ENCODE measurements at regions not wholly inside any gene's neighbourhood (a gene's known extent, or its start where the extent isn't known, plus 50 kb on each side); places are given as distances from the start of the nearest gene placed in this dataset.

DNA sequence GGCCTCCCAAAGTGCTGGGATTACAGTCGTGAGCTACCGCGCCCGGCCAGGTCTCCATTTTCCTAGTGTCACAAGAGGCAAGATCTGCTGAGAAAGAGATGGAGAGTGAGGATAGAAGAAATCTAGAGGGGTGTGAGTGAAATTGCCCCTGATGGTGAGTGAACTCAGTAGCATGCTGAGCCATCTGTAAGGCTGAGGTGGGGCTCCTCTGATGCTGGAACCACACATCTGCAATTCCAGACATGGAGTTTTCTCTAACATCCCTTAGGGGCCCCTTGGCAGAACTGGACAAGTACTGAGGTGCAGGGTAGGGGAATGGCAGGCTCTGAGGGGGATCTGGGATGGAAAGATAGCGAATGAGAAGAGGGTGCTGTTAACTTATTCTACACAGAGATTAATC is 72.0 kb upstream of the FER start:
- TF ChIP-seq, protein P1, sequence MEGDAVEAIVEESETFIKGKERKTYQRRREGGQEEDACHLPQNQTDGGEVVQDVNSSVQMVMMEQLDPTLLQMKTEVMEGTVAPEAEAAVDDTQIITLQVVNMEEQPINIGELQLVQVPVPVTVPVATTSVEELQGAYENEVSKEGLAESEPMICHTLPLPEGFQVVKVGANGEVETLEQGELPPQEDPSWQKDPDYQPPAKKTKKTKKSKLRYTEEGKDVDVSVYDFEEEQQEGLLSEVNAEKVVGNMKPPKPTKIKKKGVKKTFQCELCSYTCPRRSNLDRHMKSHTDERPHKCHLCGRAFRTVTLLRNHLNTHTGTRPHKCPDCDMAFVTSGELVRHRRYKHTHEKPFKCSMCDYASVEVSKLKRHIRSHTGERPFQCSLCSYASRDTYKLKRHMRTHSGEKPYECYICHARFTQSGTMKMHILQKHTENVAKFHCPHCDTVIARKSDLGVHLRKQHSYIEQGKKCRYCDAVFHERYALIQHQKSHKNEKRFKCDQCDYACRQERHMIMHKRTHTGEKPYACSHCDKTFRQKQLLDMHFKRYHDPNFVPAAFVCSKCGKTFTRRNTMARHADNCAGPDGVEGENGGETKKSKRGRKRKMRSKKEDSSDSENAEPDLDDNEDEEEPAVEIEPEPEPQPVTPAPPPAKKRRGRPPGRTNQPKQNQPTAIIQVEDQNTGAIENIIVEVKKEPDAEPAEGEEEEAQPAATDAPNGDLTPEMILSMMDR (IDR thresholded peaks at IDR 0.05; ENCODE audit: low read length), result no peak
- TF ChIP-seq EZH2 (optimal IDR thresholded peaks at IDR 0.05; ENCODE audit: low read depth, low read length), result no peak
- no peak for TF ChIP-seq EZH2phosphoT487 (IDR thresholded peaks at IDR 0.05; ENCODE audit: low read length)
